Activated CD4-positive, alpha-beta T cell treated with anti-CD3 and anti-CD28 coated beads, Interleukin-2, Interleukin-4, amounts not matched to agents 100 ng/mL and 50 ng/mL, durations not matched to agents 16 hours and 8 hours (primary cell): ENCODE measurements at regions not wholly inside any gene's neighbourhood (a gene's known extent, or its start where the extent isn't known, plus 50 kb on each side); places are given as distances from the start of the nearest gene placed in this dataset.

Source experiments
- DNase-seq: peaks from one replicate; pipeline ENCODE4 v3.0.0-alpha.2; 2020; ENCODE audit warnings: low spot score

GRCh38 chr1:57633881-57634280, 210.0 kb upstream of the DAB1 start:
- DNase-seq, result no peak

- no peak for DNase-seq
Observed at GRCh38 chr1:57633056-57633455, 209.2 kb upstream of the DAB1 start.

GRCh38 chr1:57632401-57632800, 208.5 kb upstream of the DAB1 start:
- no peak for DNase-seq

GRCh38 chr1:57627612-57628011, 203.8 kb upstream of the DAB1 start:
- DNase-seq, result no peak

- DNase-seq, result no peak
Observed at GRCh38 chr1:57623791-57624538, 200.1 kb upstream of the DAB1 start.

- no peak for DNase-seq
Observed at GRCh38 chr1:57623039-57623790, 199.4 kb upstream of the DAB1 start.

GRCh38 chr1:57621776-57622175, 197.9 kb upstream of the DAB1 start:
- DNase-seq, result no peak

- no peak for DNase-seq
Observed at GRCh38 chr1:57620605-57621004, 196.7 kb upstream of the DAB1 start.

GRCh38 chr1:57616921-57617320, 193.1 kb upstream of the DAB1 start:
- no peak for DNase-seq

- DNase-seq, result no peak
Observed at GRCh38 chr1:57615956-57616355, 192.1 kb upstream of the DAB1 start.

GRCh38 chr1:57612833-57613232, 189.0 kb upstream of the DAB1 start:
- DNase-seq, result no peak

- DNase-seq, result no peak
Observed at GRCh38 chr1:57605933-57606332, 182.1 kb upstream of the DAB1 start.

GRCh38 chr1:57603696-57604095, 179.8 kb upstream of the DAB1 start:
- DNase-seq, result no peak

GRCh38 chr1:57600424-57600823, 176.6 kb upstream of the DAB1 start:
- DNase-seq, result no peak

- DNase-seq, result no peak
Observed at GRCh38 chr1:57599236-57599994, 175.6 kb upstream of the DAB1 start.

- no peak for DNase-seq
Observed at GRCh38 chr1:57597036-57597435, 173.2 kb upstream of the DAB1 start.

- DNase-seq, result no peak
Observed at GRCh38 chr1:57594002-57594401, 170.1 kb upstream of the DAB1 start.

GRCh38 chr1:57591842-57592241, 168.0 kb upstream of the DAB1 start:
- no peak for DNase-seq

- no peak for DNase-seq
Observed at GRCh38 chr1:57590978-57591377, 167.1 kb upstream of the DAB1 start.

GRCh38 chr1:57586842-57587241, 163.0 kb upstream of the DAB1 start:
- DNase-seq, result no peak

GRCh38 chr1:57578680-57579079, 154.8 kb upstream of the DAB1 start:
- DNase-seq, result no peak

GRCh38 chr1:57578099-57578498, 154.2 kb upstream of the DAB1 start:
- no peak for DNase-seq

- DNase-seq, result no peak
Observed at GRCh38 chr1:57576756-57577155, 152.9 kb upstream of the DAB1 start.
